ENCODE measurements at regions not wholly inside any gene's neighbourhood (a gene's known extent, or its start where the extent isn't known, plus 50 kb on each side); places are given as distances from the start of the nearest gene placed in this dataset.

DNA sequence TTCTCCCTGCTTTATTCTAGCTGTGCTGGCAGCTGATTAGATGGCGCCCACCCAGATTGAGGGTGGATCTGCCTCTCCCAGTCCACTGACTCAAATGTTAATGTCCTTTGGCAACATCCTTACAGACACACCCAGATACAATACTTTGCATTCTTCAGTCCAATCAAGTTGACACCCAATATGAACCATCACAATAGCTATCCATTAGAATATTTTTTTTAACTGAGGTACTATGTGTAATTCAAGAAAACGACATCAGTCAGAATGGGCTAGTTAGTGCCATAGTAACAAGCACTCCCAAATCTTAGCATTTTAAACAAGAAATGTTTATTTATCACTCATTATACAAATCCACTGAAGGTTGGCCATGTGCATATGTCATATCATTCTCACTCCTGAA is 723.1 kb downstream of the NR2F2 start:
- TF ChIP-seq ZNF232 (CRISPR knock-in tag; IDR thresholded peaks at IDR 0.05) = no peak
- no peak for TF ChIP-seq ZNF263 (CRISPR knock-in tag; IDR thresholded peaks at IDR 0.05; ENCODE audit: low read depth)
- no peak for TF ChIP-seq USF2 (CRISPR knock-in tag; IDR thresholded peaks at IDR 0.05)
- no peak for TF ChIP-seq CTCF (IDR thresholded peaks at IDR 0.05)
- TF ChIP-seq ELF4 (CRISPR knock-in tag; IDR thresholded peaks at IDR 0.05; ENCODE audit: low read depth) = no peak
- TF ChIP-seq, protein P1, sequence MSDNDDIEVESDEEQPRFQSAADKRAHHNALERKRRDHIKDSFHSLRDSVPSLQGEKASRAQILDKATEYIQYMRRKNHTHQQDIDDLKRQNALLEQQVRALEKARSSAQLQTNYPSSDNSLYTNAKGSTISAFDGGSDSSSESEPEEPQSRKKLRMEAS (CRISPR knock-in tag; IDR thresholded peaks at IDR 0.05) = no peak
- no peak for TF ChIP-seq TEAD4 (CRISPR knock-in tag; IDR thresholded peaks at IDR 0.05)
- no peak for TF ChIP-seq ZNF317 (CRISPR knock-in tag; IDR thresholded peaks at IDR 0.05; ENCODE audit: borderline replicate concordance, low read depth)
- TF ChIP-seq ETV6 (CRISPR knock-in tag; IDR thresholded peaks at IDR 0.05) = no peak
- TF ChIP-seq FOXP1 (CRISPR knock-in tag; IDR thresholded peaks at IDR 0.05; ENCODE audit: borderline replicate concordance) = no peak
- TF ChIP-seq ZNF138 (CRISPR knock-in tag; conservative IDR thresholded peaks at IDR 0.05) = no peak
- TF ChIP-seq STAT6 (CRISPR knock-in tag; conservative IDR thresholded peaks at IDR 0.05; ENCODE audit: low read depth) = no peak
- TF ChIP-seq FOXJ3 (CRISPR knock-in tag; IDR thresholded peaks at IDR 0.05; ENCODE audit: borderline replicate concordance) = no peak
- TF ChIP-seq E2F4 (CRISPR knock-in tag; IDR thresholded peaks at IDR 0.05; ENCODE audit: borderline replicate concordance, low read depth) = no peak

Measured in WTC11 (cell line).